Inflammatory macrophage treated with lipopolysaccharide for 4 hours (primary cell): ENCODE measurements at regions not wholly inside any gene's neighbourhood (a gene's known extent, or its start where the extent isn't known, plus 50 kb on each side); places are given as distances from the start of the nearest gene placed in this dataset.
"Not testable (repeated sequence)": the region's sequence is repeated elsewhere in the genome, so short reads cannot be mapped to it uniquely, and the experiment has no call there.

ENCODE experiments used
- DNase-seq: peaks from one replicate; pipeline ENCODE4 v3.0.0-alpha.2; 2020

- no peak for DNase-seq
Observed at GRCh38 chr2:125373293-125373692, 1282.7 kb upstream of the GYPC start.

GRCh38 chr2:125386074-125386473 is 1269.9 kb upstream of the GYPC start:
- no peak for DNase-seq

- DNase-seq, result no peak
Observed at GRCh38 chr2:125397535-125398251, 1258.3 kb upstream of the GYPC start.

GRCh38 chr2:125398738-125399524 is 1257.0 kb upstream of the GYPC start:
- DNase-seq, result no peak

GRCh38 chr2:125405816-125406215 is 1250.1 kb upstream of the GYPC start:
- no peak for DNase-seq

- no peak for DNase-seq
Observed at GRCh38 chr2:125408874-125409538, 1247.0 kb upstream of the GYPC start.

GRCh38 chr2:125418483-125418882 is 1237.5 kb upstream of the GYPC start:
- no peak for DNase-seq

- not testable (repeated sequence) for DNase-seq
Observed at GRCh38 chr2:125422198-125422770, 1233.7 kb upstream of the GYPC start.

GRCh38 chr2:125424266-125424785 is 1231.6 kb upstream of the GYPC start:
- no peak for DNase-seq

GRCh38 chr2:125427721-125428315 is 1228.1 kb upstream of the GYPC start:
- no peak for DNase-seq

- no peak for DNase-seq
Observed at GRCh38 chr2:125444106-125444505, 1211.9 kb upstream of the GYPC start.

GRCh38 chr2:125445495-125445894 is 1210.5 kb upstream of the GYPC start:
- DNase-seq, result no peak

- DNase-seq, result no peak
Observed at GRCh38 chr2:125450092-125450491, 1205.9 kb upstream of the GYPC start.

GRCh38 chr2:125455110-125455509 is 1200.8 kb upstream of the GYPC start:
- no peak for DNase-seq

GRCh38 chr2:125456693-125457363 is 1199.1 kb upstream of the GYPC start:
- DNase-seq, result no peak

- no peak for DNase-seq
Observed at GRCh38 chr2:125471963-125472362, 1184.0 kb upstream of the GYPC start.

GRCh38 chr2:125479143-125479636 is 1176.8 kb upstream of the GYPC start:
- DNase-seq, result no peak

GRCh38 chr2:125490308-125490707 is 1165.7 kb upstream of the GYPC start:
- no peak for DNase-seq

- no peak for DNase-seq
Observed at GRCh38 chr2:125491663-125492062, 1164.3 kb upstream of the GYPC start.

GRCh38 chr2:125512313-125512712 is 1143.6 kb upstream of the GYPC start:
- no peak for DNase-seq

- peak; percentile 29 for DNase-seq
Observed at GRCh38 chr2:125516496-125517109, 1139.4 kb upstream of the GYPC start.

GRCh38 chr2:125526093-125526492 is 1129.9 kb upstream of the GYPC start:
- no peak for DNase-seq
